GM18907 (cell line): ENCODE measurements at regions not wholly inside any gene's neighbourhood (a gene's known extent, or its start where the extent isn't known, plus 50 kb on each side); places are given as distances from the start of the nearest gene placed in this dataset.
A peak's percentile ranks its signal among the peaks of the same experiment; 100 is the strongest.

Experiments
- ATAC-seq: cut with Tn5 transposase; IDR thresholded peaks from one replicate; pipeline ENCODE4 v1.9.1; 2021; ENCODE audit warnings: mild to moderate bottlenecking, moderate library complexity; ENCODE audit not compliant: unreplicated experiment

DNA sequence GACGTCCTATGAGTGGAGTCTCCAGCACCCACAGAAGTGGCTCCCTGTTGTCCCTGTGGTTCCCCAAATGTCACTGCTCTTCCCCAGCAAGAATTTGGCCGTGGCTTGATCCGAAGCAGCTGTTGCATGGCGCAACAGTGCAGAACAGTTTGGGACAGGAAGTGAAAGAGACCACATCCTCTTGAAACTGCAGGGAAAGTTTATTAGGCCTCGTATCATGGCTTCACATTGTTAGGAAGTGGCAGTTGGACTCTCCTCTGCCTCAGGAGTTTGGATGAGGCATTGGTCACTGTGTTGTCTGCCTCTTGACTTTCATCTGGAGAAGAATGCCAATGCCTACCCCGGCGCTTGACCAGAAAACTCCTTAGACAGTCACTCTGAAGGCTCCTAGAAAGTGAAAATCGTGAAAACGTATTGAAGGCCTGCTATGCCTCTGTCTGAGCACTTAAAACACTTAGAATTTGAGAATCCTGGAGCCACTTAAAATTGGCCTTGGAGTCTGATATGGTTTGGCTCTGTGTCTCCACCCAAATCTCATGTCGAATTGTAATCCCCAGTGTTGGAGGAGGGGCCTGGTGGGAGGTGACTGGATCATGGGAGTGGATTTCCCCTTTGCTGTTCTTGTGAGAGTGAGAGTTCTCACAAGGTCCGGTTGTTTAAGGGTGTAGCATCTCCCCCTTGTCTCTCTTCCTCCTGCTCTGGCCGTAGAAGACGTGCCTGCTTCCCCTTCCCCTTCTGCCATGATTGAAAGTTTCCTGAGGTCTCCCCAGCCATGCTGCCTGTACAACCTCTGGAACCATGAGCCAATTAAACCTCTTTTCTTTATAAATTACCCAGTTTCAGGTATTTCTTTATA lies 334.9 kb upstream of the JARID2 start:
- ATAC-seq = peak; percentile 91

DNA sequence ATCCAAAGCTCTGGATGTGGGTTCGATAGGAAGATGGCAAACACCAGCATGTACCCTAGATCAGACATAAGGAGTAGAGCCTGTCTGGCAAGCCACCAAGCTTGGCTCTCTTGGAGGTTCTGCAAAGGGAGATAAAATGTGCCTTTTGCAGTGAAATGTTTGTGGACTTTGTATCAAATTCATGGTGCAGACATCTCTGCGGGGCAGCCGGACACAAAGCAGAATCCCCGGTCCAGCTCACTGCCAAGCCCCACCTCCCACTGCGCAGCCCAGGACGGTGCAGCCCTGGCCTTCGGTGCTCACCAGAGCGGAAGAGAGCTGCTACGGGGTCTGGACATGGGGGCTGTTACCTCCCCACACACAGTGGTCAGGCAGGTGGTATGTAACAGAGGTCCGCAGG lies 333.6 kb upstream of the JARID2 start:
- ATAC-seq = no peak

DNA sequence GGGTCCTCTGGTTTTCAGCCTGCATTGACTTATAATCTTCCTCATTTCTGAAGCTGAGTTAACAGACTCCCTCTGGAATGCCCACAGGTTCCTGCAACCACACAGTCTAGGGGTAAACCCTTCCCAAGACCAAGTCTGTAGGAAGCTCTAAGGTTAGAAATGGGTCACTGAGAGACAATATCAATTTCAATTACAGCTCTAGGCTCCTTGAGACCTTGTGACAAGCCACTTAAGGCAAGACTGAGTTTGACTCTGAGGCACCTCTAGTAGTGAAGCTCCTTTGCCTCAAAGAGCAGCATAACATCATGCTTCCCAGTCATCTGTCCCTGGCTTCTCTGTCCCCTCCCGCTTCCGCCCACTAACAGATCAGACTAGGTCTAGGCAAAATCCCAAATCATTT lies 333.2 kb upstream of the JARID2 start:
- no peak for ATAC-seq

DNA sequence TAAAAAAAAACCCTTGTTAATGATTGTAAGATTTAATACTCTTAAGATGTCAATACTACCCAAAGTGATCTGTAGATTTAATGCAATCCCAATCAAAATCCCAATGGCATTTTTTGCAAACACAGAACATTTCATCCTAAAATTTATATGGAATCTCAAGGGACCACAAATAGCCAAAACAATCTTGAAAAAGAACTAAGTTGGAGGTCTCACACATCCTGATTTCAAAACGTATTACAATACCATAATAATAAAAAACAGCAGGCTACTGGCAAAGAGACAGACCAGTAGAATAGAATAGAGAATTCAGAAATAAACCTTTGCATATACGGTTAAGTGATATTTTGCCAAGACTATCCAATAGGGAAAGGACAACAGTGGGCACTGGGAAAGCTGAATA lies 331.9 kb upstream of the JARID2 start:
- no peak for ATAC-seq

DNA sequence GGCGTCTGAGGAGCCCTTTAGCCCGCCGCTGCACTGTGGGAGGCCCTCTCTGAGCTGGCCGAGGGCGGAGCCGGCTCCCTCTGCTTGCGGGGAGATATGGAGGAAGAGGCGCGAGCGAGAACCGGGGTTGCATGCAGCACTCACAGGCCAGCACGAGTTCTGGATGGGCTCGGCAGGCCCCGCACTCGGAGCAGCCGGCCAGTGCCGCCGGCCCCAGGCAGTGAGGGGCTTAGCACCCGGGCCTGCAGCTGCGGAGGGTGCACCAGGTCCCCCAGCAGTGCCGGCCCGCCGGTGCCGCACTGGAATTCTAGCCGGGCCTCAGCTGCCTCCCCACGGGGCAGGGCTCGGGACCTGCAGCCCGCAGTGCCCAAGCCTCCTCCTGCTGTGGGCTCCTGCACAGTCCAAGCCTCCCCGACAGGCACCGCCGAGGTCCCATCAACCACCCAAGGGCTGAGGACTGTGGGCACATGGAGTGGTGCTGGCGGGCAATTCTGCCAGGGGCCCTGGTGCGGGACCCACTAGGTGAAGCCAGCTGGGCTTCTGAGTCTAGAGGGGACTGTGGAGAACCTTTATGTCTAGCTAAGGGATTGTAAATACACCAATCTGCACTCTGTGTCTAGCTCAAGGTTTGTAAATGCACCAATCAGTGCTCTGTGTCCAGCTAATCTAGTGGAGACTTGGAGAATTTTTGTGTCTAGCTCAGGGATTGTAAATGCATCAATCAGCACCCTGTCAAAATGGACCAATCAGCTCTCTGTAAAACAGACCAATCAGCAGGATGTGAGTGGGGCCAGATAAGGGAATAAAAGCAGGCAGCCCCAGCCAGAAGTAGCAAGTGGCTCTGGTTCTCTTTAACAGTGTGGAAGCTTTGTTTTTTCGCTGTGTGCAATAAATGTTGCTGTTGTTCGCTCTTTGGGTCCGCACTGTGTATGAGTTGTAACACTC lies 329.7 kb upstream of the JARID2 start:
- ATAC-seq = no peak

DNA sequence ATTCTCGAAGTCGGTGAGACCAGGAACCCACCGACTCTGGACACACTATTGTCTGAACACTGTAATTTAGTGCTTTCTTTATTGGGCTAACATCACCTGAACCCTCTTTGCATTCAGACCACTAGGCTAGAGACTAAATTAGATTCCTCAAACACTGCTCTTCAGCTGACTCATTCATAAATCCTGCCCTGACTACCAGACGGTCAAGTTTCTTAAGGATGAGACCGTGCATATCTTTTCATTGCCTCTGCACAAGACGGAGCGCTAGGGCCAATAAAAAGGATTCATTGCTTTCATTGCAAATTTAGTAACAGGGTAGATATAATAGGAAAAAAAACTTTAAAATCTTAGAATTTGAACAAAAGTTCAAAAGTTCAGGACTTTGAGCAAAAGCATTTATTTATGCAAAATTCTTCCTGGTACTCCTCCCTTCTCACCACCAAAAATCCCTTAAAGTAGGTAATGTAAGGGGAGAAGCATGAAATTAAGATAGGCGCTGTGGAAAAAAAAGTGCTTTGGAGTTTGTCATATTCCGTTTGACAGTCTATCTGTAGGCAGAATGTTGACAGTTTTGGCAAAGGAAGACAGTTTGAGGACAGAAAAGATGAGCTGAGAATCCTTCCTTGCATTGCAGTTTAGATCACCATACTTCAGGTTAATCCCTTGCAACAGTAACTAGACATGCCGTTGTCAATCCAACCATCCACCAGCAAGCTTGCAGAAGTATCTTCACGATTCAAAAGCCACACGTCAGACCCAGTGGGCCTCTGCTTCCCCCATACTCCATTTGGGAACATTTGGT lies 328.6 kb upstream of the JARID2 start:
- no peak for ATAC-seq

DNA sequence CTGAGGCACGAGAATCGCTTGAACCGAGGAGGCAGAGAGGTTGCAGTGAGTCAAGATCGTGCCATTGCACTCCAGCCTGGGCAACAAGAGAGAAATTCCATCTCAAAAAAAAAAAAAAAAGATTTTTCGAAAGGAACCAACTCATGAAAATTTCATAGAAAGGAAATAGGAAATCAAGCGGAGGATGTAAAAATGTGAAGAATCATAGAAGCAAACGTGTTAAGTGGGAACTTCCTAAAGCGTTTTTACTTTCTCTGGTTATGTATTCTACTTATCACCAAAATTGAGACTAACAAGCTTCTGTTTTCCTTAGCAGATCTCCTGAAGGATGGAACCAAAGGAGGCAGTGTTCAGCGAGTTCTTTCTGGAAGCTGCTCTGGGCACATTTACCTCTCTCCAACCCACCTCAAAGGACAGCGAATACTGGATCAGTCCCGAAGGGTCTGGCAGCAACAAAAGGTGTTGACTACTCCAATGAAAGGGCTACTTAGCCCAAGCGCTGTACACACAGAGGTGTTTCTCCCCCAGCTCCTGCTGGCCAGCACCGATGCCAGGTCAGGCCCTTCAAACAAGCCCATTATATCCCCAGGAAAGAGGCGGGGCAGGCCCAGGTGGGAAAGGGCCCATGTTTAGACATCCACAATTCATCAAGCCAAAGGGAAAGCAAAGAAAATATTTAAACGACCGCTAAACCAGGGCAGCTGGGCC lies 327.5 kb upstream of the JARID2 start:
- ATAC-seq = no peak

DNA sequence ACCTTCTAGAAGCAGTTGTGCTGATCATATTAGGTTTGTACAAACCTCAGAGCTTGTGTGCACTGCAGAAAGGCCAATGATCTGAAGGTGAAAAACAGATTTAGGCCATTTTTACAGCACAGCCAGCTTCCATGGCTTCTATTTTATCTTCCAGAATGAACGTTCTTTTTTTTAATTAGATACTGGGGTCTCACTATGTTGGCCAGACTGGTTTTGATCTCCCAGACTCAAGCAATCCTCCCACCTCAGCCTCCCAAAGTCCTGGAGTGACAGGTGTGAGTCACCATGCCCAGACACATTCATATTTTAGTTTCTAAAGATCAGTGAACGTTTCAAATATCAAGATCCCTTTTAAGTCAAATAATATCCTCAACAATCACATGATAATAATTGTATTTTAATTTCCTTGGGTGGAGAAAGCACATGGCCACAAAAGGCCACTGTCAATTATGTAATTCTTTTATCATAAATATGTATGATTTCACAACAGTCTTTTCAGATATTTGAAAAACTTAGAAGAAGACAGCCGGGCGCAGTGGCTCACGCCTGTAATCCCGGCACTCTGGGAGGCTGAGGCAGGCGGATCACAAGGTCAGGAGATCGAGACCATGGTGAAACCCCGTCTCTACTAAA lies 326.7 kb upstream of the JARID2 start:
- ATAC-seq = no peak

DNA sequence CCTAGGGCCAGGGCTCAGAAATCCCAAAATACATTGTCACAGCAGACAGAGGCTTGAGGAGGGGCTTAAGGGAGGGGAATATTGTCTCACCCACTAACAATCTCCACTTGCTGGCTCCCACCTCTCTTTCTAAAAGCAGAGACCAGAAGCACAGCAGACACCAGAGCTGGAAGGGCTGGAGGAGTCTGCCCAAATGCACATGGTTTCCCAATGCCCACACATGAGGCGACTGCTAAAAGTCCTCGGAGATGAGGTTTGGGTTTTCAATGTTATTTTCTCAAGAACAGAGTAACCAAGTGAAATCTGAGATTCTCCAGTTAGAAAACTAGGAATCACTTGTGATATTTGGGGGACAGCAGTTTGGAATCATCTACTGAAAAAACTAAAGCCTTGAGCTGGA lies 325.6 kb upstream of the JARID2 start:
- ATAC-seq = no peak

DNA sequence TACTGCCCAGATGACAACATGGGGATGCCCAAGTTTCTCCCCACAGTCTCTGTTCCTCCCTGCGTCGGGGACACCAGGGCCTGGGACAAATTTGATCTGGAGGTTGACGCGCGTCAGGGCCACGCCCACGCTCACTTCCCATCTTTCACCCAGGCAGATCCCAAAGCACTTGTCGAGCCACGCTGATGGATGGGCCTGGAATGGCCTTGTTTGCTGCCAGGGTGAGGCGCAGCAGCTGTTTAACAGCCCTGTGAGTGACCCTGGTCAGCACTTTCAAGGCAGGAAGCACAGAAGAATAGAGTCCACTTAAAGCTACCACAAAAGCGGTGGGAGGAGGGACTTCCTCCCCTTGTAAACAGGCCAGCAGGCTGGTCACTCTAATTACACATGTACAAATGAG lies 324.7 kb upstream of the JARID2 start:
- ATAC-seq = no peak

DNA sequence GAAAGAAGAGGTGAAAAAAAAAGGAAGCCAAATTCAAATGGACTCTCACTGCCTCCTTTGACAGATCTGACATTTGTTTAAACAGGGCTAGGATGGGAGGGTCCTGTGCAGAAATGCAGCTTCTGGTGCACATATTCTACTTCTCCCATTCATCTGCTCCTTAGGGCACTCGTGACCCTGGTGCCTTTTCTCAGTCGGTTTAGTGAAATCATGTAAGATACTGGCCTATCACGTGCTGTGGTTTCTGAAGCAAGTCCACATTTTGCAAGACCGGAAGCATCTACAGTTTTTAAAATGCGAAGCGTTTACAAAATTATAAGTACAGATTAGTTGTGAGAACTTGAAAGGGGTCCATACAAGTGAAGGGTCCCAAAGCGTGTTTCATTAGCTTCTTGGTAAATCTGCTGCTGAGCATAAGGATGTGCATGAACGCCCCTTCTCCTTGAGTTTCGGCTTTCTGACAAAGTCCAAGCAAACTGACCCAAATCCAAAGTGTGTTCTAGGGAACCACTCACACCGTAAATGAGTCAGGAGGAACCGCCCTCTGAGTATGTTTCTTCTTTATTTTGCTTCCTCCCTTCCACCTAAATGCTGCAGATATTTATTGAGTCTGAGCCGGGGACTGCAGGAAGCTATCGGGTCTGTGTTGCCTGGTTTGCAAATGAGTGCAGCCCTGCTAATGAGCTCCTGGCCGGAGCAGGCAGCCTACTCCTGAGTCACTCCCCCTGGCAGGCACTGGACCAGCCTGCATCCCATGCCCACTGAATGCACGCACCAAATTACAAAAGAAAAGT lies 323.8 kb upstream of the JARID2 start:
- ATAC-seq = no peak

DNA sequence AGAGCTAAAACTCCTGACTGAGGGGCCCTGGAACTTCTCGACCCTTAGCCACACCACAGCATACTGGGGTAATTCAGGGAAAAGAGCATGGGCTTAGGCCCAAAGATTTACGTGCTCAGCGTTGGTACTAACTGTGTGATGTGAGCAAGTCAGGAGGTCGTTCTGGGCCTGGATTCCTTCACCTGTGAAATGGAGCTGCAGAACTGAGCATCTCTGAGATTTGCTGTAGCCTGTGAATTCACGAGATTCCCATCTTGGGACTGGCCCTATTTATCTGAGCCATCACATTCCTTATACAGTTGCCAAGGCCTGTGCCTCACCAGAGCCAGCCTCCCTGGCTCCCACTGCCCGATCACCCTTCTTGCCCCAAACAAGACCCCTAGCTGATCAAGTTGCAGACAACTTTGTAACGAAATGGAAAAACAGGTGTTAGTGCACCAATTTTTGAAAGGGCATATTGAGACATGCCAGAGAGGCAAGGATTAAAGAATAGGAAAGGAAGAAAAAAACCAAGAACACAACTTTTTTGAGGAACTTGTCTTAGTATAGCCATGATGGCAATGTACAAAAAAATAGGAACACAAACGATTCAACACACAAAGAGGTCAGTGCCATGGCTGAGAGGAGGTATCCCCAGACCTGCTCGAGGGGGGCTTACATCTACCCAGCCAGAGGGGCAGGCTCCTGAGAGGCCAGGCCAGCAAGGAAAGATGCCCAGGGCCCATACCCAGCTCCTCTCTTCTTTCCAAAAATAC lies 323.0 kb upstream of the JARID2 start:
- ATAC-seq = no peak

DNA sequence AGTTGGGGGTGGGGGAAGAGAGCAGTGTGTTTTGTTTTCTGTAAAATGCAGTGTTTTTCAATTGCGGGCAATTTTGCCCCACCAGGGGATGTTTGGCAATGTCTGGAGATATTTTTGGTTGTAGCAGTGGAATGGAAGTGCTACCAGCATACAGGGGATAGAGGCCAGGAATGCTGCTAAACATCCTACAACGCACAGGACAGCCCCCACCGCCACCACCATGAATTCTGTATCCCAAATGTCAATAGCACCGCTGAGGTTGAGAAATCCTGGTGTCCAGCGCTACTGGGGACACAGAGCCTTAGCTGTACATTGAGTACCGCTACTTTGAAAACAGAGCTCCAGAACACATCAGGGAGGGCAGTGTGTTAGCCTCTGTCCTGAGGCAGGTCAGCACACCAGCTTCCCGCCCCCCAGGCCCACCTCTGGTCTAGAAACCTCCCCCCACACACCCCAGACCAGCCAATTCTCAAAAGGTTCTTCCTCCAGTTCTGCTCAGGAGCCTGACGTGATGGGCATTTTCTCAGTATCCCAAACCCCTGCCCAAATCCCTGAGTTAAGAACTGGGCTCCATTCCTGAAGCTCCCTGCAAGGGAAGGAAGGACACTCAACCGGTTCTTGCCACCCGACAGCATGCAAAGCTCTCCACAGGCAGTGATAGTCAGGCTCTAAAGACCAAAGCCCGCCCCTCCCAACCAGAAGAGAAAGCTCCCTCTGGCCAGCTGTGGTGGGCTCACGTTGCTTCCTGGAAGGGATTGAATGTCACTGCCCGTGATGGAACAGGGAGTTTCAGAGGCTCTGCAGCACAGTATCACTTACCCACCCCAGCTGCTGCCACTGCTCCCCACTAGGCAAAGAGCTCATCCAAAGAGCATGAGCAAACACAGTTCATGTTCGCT lies 321.5 kb upstream of the JARID2 start:
- no peak for ATAC-seq

DNA sequence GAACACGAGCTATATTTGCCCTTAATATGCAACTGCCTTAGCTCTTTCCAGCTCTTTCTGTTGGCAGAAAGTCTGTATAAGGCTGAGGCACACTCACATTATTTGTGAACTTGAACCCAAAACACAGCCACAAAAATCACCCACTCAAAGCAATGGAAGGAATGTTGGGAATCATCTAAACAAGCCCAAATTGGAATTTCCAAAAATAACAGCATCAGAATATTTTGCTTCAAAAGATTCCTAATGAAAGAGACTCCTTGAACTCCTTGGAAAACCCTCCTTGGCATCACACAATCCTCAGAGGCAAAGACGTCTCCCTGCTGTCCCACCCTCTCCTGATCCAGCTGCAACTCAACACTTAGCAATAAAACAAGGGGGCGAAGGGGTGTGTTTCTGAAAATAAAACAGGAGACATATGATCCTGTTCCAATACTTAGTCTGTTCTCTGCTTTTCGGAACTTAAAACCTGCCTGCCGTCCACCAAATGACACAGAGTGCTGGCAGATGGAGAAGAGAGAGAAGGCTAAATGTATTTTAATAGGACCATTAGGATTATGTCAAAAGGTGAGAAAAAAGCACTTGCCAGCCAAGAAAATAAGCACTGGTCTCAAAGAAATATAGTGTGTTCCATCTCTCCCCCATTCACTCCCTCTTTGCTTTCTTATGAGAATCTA lies 320.7 kb upstream of the JARID2 start:
- ATAC-seq = no peak

DNA sequence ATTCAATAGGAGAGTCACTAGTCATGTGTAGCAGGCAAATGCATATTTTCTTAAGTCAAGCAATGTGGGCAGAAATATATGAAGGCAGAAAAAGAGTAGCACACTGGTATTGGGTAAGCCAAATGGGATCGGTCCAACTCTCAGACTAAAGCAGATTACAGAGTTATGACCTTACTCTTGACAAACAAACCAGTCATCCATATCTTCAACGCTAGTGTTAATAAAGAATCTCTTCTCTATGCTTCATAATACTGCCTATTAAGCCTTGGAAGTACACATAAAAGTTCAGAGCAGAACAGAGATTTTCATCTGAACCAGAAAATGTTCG lies 320.2 kb upstream of the JARID2 start:
- no peak for ATAC-seq

DNA sequence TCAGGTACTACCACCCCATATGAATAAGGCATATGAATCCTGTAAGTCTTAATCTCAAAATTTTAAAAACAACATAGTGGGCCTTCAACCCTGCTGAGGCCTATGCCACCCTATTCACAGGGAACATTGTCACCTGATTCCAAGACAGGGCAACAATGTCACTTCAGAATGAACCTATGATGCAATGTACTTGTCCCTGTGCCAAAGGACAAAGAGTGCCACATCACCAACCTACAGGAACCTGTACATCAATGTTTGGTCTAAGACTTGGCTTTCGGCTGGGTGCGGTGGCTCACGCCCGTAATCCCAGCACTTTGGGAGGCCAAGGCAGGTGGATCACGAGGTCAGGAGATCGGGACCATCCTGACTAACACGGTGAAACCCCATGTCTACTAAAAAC lies 318.5 kb upstream of the JARID2 start:
- no peak for ATAC-seq

DNA sequence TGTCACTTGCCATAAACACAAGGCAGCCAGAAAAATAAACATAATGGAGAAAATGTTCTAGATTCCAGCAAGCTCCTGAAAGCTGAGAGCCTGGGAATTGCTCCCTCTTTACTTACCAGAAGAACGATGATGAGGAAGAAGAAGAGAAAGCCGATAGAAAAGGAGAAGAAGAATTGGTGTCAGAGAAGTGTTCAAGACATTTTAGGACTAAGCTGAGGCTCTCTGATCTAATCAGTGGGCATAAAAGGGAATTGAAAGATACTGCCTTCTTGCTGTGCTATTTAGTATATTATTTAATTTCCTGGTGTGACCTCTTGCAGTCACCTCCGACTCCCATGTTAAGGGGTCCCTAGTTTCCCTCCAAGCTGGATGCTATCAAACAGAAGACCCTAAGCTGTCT lies 316.6 kb upstream of the JARID2 start:
- no peak for ATAC-seq
